ENCODE measurements at regions not wholly inside any gene's neighbourhood (a gene's known extent, or its start where the extent isn't known, plus 50 kb on each side); places are given as distances from the start of the nearest gene placed in this dataset.
"Not testable (repeated sequence)": the region's sequence is repeated elsewhere in the genome, so short reads cannot be mapped to it uniquely, and the experiment has no call there.

DNA sequence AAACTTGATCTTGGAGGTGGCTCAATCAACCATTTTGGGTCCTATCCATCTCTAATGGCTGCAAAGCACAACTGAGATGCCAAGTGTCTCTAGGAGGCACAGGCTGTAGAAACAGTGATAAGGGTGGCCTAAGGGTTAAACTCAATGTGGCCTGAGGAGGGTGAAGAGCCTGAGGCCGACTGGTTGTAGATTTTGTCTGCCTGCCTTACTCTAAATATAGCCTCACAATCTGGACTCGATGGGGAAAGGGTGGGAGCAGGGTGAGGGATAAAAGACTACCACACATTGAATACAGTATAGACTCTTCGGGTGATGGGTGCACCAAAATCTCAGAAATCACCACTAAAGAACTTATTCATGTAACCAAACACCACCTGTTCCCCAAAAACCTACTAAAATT lies 81.9 kb downstream of the TBC1D26 start:
- TF ChIP-seq CTBP1 (IDR thresholded peaks at IDR 0.05; ENCODE audit: borderline replicate concordance); BHLHE40 (IDR thresholded peaks at IDR 0.05; ENCODE audit: borderline replicate concordance); ARNT (IDR thresholded peaks at IDR 0.05): not testable (repeated sequence)

All from HEK293T (cell line).